T1000 (cell line): ENCODE measurements at regions not wholly inside any gene's neighbourhood (a gene's known extent, or its start where the extent isn't known, plus 50 kb on each side); places are given as distances from the start of the nearest gene placed in this dataset.
"Not testable (repeated sequence)": the region's sequence is repeated elsewhere in the genome, so short reads cannot be mapped to it uniquely, and the experiment has no call there.

Experiments used
- DNase-seq: peaks from one replicate; lab custom pipeline; 2025; ENCODE audit warnings: mixed read lengths; lab: John Stamatoyannopoulos, UW

GRCh38 chr11:81986556-81987161 lies 747.0 kb downstream of the FAM181B start:
- no peak for DNase-seq

DNA sequence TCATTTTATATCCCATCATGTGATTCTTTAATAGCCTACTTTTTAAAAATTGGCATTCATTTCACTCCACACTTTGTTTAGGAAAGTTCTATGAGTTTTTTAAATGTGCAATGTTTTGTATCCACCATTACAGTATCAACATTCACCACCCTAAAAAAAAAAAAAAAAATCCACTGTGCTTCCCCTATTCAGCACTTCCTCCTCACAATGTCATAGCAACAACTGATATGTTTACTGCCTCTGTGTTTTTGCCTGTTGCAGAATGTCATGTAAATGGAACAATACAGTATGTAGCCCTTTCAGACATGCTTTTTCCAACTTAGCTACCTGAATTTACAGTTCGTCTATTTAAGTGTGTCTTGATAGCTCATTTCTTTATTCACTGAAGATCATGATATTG lies 754.2 kb downstream of the FAM181B start:
- DNase-seq: no peak

DNA sequence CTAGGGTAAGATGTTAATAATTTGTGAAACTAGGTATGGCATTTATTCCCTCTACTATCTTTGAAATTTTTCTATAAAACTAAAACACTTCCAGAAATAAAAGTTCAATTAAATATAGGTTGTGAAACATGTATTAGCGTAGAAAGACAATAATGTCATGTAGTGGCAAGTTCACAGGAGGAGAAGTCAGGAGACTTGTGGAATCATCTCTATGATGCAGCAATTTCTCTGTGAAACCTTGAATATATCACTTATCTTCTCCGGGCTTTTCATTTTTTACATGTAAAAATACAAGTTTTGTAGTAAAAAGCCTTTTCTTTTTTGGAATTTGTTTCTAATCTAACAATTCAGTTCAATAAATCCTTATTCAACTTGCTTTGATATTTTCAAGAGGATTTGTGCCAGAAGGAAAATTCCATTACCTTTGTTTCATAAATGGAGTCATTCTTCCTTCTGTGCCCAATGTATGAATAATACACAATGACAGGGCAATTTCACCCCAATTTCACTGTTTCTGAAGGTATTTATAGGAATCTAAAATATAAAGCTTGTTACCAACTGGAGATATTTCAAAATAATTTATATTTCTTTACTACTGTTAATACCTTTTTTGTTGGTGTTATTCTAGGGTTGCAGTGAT lies 758.3 kb downstream of the FAM181B start:
- DNase-seq: no peak

- DNase-seq: no peak
Measured at GRCh38 chr11:81970886-81971285, 762.8 kb downstream of the FAM181B start.

- no peak for DNase-seq
Measured at GRCh38 chr11:81967242-81967641, 766.4 kb downstream of the FAM181B start.

GRCh38 chr11:81966340-81966739 lies 767.3 kb downstream of the FAM181B start:
- DNase-seq: no peak

DNA sequence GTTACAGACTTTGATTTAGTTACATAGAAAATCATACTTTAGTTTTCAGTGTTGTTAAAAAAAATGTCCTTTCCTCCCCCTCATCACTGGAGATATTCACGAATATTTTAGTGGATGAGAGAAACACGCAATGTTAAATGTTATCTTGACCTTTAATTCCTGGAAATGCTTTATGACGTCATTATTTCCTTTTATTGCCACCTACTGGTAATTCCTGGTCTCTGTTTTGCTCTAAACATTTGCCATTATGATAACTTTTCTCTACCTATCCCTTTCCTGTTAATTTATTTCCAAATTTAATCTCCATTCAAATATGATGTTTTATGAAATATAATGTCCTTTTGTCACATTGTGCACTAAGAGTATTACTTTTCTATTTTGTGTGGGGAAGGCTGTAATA lies 770.6 kb downstream of the FAM181B start:
- DNase-seq: no peak

GRCh38 chr11:81960443-81960842 lies 773.2 kb downstream of the FAM181B start:
- no peak for DNase-seq

- DNase-seq: no peak
Measured at GRCh38 chr11:81959341-81959740, 774.3 kb downstream of the FAM181B start.

DNA sequence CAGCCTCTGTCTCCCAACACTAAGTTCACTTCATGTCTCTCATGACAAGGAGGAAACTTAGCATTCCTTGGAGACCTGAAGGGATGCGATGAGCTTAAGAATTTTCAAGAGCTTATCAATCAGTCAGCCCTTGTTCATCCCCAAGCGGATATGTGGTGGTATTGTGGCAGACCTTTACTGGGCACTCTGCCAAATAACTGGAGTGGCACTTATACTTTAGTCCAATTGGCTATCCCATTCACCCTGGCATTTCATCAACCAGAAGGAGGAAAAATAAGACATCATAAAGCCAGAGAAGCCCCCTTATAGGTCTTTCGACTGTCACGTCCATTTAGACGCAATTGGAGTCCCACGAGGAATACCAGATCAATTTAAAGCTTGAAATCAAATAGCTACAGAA lies 779.4 kb downstream of the FAM181B start:
- not testable (repeated sequence) for DNase-seq

DNA sequence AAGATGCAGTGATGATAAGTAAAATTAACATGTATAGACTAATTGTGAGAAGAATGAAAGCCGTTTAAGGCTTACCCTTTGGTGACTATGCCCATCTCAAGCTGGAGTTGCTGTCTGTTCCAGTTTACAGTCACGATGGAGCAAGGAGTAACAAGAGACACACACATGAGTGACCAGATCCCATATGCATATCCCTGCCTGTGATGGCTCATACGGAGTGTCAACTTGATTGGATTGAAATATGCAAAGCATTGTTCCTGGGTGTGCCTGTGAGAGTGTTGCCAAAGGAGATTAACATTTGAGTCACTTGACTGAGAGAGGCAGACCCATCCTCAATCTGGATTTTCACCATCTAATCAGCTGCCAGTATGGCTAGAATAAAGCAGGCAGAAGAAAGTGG lies 786.8 kb downstream of the FAM181B start:
- no peak for DNase-seq

- no peak for DNase-seq
Measured at GRCh38 chr11:81942646-81943045, 791.0 kb downstream of the FAM181B start.

GRCh38 chr11:81941998-81942397 lies 791.7 kb downstream of the FAM181B start:
- DNase-seq: no peak

GRCh38 chr11:81932303-81932702 lies 801.4 kb downstream of the FAM181B start:
- DNase-seq: no peak

GRCh38 chr11:81920205-81920604 lies 813.5 kb downstream of the FAM181B start:
- DNase-seq: no peak

DNA sequence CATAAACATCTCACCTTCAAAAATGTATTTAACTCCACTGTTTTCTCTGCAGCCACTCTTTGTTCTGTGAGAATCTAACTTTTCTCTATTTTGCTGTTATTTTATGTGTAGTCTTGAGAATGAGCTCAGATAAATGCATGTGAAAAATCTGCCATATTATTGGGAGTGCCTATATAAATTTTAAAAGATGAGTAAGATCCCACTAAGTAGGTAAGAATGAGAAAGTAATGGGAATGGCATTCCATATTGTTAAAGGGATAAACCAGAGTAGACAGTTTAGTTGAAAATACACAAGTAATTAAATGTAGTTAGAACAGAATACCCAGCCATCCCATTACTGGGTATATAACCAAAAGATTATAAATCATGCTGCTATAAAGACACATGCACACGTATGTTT lies 817.2 kb downstream of the FAM181B start:
- no peak for DNase-seq

DNA sequence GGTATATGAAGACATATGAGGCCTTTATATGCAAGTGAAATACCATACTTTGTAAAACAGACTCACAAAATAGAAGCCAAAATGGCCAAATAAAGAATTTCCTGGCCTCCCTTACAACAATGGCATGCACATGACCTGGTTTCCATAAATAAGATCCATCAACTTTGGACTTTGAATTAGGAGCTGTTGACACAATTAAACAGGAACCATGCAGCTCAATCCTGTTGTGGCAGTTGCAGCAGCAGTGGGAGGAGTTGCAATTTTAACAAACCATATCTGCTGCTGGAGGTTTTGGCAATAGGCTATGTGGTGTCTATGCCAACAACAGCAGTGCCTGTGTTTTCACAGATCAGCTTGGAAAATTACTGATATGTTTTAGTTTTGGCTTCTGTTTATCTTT lies 818.6 kb downstream of the FAM181B start:
- no peak for DNase-seq

DNA sequence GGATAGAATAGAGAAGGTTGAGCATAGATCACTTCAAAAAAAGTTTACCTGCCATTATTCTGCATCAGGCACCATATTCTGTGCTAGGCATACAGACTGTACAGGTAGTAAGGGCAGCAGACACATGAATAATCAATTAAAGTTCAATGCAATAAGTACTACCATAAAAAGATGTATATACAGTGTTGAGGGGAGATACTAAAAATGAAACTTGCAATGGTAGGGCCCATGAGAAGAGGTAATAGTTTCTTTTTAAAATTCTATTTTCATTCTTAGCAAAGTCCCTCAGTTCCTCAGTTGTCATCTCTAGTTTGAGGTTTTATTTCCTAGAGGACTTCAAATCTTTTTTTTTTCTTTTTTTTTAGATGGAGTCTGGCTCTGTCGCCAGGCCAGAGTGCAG lies 819.9 kb downstream of the FAM181B start:
- no peak for DNase-seq

GRCh38 chr11:81907996-81908395 lies 825.7 kb downstream of the FAM181B start:
- DNase-seq: no peak

DNA sequence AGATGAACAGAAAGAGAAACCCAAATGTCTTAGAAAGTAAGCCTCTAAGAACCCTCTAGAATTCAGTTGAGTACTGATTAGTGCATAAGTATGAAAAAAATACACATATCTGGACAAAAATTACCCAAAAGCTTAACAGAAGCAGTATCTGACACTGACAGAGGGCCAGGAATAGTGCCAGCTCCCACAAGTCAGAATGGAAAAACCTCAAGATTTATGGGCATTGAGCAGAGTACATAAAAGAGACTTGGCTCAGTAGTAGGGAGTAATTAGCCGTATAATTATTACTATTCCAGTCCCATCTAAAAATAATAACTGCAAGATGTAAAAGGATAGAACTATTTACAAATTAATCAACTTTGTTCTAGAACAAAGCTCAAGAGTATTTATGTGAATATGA lies 834.5 kb downstream of the FAM181B start:
- no peak for DNase-seq

GRCh38 chr11:81897639-81898038 lies 836.0 kb downstream of the FAM181B start:
- DNase-seq: no peak

DNA sequence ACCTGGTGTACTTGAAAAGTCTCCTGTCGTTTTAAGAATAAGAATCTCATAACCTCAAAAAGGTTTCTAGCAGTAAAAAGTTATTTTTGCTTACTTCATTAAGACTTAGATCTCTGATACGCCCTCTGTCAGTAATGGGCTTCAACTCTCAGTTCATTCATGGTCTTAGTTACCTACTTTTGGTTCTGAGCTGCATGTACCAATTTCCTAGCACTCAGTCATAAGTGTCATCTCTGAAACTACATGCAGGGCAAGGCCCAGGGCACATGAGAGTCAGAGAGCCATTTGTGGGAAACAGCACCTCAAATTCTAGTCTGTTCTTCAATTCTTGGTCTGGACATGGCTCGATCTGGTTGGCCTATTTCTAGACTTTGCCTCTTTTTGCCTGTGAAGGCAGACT lies 838.4 kb downstream of the FAM181B start:
- no peak for DNase-seq

DNA sequence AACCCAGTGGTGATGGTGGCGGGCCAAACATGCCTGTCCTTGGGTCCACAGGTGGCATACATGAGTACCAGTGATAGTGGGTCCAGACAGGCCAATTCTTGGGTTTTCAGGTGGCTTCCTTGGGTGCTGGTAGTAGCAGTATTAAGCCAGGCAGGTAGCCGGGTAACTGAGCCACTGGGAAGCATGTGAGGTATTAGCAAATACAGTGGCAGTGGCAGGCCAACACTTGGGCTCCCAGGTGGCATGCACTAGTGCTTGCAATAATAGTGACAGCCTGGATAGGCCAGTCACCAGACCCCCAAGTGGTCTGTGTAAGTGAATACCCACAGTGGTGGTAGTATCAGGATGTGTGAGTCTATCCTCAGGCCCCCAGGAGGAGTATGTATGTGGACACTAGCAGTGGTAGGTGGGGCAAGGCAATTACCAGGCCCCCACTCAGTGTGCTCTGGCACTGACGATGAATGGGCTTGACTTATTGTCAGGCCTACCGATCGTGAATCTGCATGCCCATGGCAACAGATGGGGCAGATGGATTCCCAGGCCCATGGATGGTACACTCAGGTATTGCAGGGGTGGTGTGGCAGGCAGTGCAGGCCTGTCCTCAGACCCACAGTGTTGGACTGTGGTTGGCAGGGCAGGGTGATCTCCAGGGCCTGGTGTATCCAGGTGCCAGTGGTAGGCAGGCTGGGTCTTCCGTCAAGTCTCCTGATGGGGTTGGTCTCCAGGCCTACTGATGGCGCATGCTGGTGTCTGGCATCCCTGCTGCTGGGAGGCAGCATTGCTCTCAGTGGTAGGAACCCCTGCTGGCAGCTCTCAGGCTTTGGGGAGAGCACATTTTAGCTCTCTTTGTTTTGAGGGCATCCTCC lies 840.7 kb downstream of the FAM181B start:
- DNase-seq: no peak
